Heart left ventricle (tissue), 13 donors: ENCODE measurements at regions not wholly inside any gene's neighbourhood (a gene's known extent, or its start where the extent isn't known, plus 50 kb on each side); places are given as distances from the start of the nearest gene placed in this dataset.

Experiments used
- CTCF ChIP-seq, 12 donors: fragments of 200-600 bp; sonication (generic) in 4 of 12; IDR thresholded peaks; one replicate each; pipeline versions ENCODE4 v1.5.0 to v1.8.0; 2018 to 2022; ENCODE audit warnings: antibody characterized with exemption in 12 of 12, mild to moderate bottlenecking in 5 of 12
- POLR2A ChIP-seq, 2 donors: fragments of 450-650 bp; IDR thresholded peaks; one replicate each; pipeline ENCODE4 v1.6.1; 2017; ENCODE audit warnings: antibody characterized with exemption in 2 of 2, mild to moderate bottlenecking in 2 of 2, moderate library complexity in 2 of 2
- donor health status: ischemic (EF 13 %, LVEDD 7.1; RV severe dilation, severe dysfunction).
- donor health status: DM: no; HTN: yes; CAD: no.
- donor health status: DM: no; HTN: no; CAD: no.
- donor health status: ischemic (EF 25% LVEDD 6.9; RV normal size, moderate dysfunction).
- donor health status: ischemic (EF 25% LVEDD 5.7; RV mildly dilated, moderate dysfunction).
- donor health status: ischemic (EF 35%, LVEDD 5.7; RV mildly dilated, moderate dysfunction).
- donor health status: nonischemic (EF 11% LVEDD 7.7; RV severe dilation, severe dysfunction).
- donor health status: DM: yes; HTN: yes; CAD: no.
- donor health status: PGD.
- donor health status: ischemic (EF 29% LVEDD 5.4; RV normal size, mild dysfunction).
- donor health status: nonischemic (EF 23%, LVEDD 6.1; RV moderate dilation, normal function).

GRCh38 chr5:108659531-108659930 is 88.2 kb upstream of the FER start:
- TF ChIP-seq POLR2A (IDR thresholded peaks at IDR 0.05) (no peak), CTCF (IDR thresholded peaks at IDR 0.05) (no peak)
